ENCODE measurements at regions not wholly inside any gene's neighbourhood (a gene's known extent, or its start where the extent isn't known, plus 50 kb on each side); places are given as distances from the start of the nearest gene placed in this dataset.
A peak's percentile ranks its signal among the peaks of the same experiment; 100 is the strongest.
"Not testable (repeated sequence)": the region's sequence is repeated elsewhere in the genome, so short reads cannot be mapped to it uniquely, and the experiment has no call there.

DNA sequence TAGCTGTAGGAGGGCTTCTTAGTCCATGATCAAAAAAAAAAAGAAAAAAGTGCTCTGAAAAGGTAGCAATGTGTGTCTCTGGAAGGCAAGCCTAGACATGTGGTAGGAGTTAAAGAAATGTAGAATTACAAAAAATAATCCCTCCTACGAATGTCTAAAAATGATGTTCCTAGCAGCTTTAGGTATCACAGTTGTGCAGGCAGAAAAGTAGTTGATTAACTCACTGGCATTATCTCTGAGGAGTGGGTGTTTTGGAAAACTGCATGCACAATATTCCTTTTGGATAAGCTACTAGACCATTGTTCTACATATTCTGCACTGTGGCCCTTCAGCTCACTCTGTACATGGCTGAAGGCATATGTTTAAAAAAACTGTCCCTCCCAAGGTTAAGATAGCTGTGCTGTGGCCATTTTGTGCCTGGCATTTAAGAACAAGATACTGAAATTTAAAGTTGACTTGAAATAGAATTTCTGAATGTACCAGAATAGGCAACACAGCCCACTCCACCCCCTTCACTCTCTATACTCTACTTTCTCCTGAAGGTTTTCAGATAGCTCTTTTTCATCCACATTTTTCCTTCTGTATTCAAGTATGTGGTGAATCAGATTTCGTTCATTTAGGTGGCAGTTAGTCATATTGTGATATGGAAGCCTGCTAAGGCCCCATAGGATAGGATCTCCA is 463.9 kb upstream of the LRRC7 start:
- TF ChIP-seq CTCF (conservative IDR thresholded peaks at IDR 0.05; ENCODE audit: low read depth): no peak
- ChIA-PET POLR2A (ENCODE audit: low non-redundant PET) (no interaction called here), CTCF (no interaction called here)
- DNase-seq (ENCODE audit: low spot score): no peak
- H3K27ac ChIP-seq: no peak overlapping the region

- POLR2A ChIA-PET (ENCODE audit: low non-redundant PET): no interaction called here
- TF ChIP-seq CTCF (conservative IDR thresholded peaks at IDR 0.05; ENCODE audit: low read depth): no peak
- H3K27ac ChIP-seq: no peak overlapping the region
- DNase-seq (ENCODE audit: low spot score): no peak
- CTCF ChIA-PET: no interaction called here
These were observed 462.8 kb upstream of the LRRC7 start for GRCh38 chr1:69104894-69105293.

DNA sequence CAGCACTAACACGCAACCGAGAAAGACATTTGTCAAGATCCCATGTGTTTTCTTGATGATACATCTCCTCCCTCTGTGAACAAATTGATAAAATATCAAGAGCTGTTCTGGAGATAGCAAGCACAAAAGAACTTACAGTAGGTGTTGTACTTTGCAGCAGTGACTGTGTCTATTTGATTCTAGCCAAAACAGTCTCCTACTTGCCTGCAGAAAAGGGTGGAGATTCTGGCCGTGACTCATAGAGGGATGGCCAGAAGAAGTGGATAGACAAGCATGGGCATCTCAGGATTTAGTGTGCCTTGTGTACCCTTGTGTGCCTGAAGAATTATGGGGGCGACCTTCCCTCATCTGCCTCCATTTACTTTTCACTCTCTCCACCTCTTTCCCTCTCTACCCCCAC is 458.4 kb upstream of the LRRC7 start:
- ChIA-PET CTCF (interaction anchor here (0.5 kb wide), 1 partner anchor 17 kb away, joined by 4 read pairs; no protein-coding TSS in a partner anchor), POLR2A (ENCODE audit: low non-redundant PET) (interaction anchor here (0.7 kb wide), 1 partner anchor 870 kb away, joined by 3 read pairs; no protein-coding TSS in a partner anchor)
- H3K27ac ChIP-seq: no peak overlapping the region
- peak; percentile 38 for DNase-seq (ENCODE audit: low spot score)
- TF ChIP-seq CTCF (conservative IDR thresholded peaks at IDR 0.05; ENCODE audit: low read depth): no peak

- H3K27ac ChIP-seq: no peak overlapping the region
- ChIA-PET CTCF (no interaction called here), POLR2A (ENCODE audit: low non-redundant PET) (no interaction called here)
- no peak for DNase-seq (ENCODE audit: low spot score)
- TF ChIP-seq CTCF (conservative IDR thresholded peaks at IDR 0.05; ENCODE audit: low read depth): no peak
These were observed 456.9 kb upstream of the LRRC7 start for GRCh38 chr1:69110851-69111250.

DNA sequence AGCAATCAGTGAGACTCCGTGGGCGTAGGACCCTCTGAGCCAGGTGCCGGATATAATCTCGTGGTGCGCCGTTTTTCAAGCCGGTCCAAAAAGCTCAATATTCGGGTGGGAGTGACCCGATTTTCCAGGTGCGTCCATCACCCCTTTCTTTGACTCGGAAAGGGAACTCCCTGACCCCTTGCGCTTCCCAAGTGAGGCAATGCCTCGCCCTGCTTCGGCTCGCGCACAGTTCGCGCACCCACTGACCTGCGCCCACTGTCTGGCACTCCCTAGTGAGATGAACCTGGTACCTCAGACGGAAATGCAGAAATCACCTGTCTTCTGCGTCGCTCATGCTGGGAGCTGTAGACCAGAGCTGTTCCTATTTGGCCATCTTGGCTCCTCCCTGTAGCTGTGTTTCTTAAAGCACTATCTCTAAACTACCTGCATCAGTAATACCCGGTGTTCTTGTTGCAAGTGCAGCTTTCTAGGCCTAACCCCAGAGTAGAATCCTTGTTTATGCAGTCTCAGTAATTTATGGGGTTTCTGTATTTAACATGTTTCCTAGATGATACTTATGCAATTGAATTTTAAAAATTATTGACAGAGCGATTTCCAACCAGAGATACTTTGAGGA is 447.5 kb upstream of the LRRC7 start:
- POLR2A ChIA-PET (ENCODE audit: low non-redundant PET); CTCF ChIA-PET; H3K27ac ChIP-seq; DNase-seq (ENCODE audit: low spot score): not testable (repeated sequence)

- no peak for DNase-seq (ENCODE audit: low spot score)
- POLR2A ChIA-PET (ENCODE audit: low non-redundant PET): no interaction called here
- H3K27ac ChIP-seq: no peak overlapping the region
- CTCF ChIA-PET: no interaction called here
- TF ChIP-seq CTCF (conservative IDR thresholded peaks at IDR 0.05; ENCODE audit: low read depth): no peak
These were observed 446.9 kb upstream of the LRRC7 start for GRCh38 chr1:69120817-69121216.

DNA sequence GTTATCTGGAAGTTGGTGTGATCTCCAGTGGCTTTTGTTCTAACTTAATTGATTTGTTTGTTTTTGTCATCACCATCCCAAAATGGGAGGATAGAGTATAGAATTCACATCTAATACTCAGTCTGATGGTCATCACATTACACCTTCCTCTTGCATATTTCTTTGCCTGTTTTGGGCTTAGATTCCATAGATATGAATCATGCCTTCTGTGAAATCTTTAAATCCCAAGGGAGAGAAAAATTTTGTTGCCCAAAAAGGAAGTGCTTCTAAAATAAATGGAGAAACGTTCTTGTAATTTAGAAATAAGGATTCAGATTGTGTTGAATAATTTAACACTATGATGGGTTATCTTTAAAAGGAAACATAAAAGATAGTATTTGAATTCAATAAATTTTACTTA is 446.0 kb upstream of the LRRC7 start:
- H3K27ac ChIP-seq: no peak overlapping the region
- no peak for TF ChIP-seq CTCF (conservative IDR thresholded peaks at IDR 0.05; ENCODE audit: low read depth)
- CTCF ChIA-PET: no interaction called here
- DNase-seq (ENCODE audit: low spot score): peak; percentile 7
- POLR2A ChIA-PET (ENCODE audit: low non-redundant PET): no interaction called here

Data from RWPE1 (cell line).